HG03354 (cell line): ENCODE measurements at regions not wholly inside any gene's neighbourhood (a gene's known extent, or its start where the extent isn't known, plus 50 kb on each side); places are given as distances from the start of the nearest gene placed in this dataset.
"Not testable (repeated sequence)": the region's sequence is repeated elsewhere in the genome, so short reads cannot be mapped to it uniquely, and the experiment has no call there.

Experiments used
- ATAC-seq: cut with Tn5 transposase; IDR thresholded peaks from one replicate; pipeline ENCODE4 v1.9.1; 2021; ENCODE audit warnings: mild to moderate bottlenecking; ENCODE audit not compliant: unreplicated experiment, poor library complexity, severe bottlenecking

- ATAC-seq, result no peak
Observed at GRCh38 chr21:19986396-19986795, 1011.8 kb upstream of the NCAM2 start.

- ATAC-seq, result no peak
Observed at GRCh38 chr21:19987671-19988070, 1010.5 kb upstream of the NCAM2 start.

- no peak for ATAC-seq
Observed at GRCh38 chr21:19992540-19992939, 1005.7 kb upstream of the NCAM2 start.

GRCh38 chr21:19993268-19993667, 1004.9 kb upstream of the NCAM2 start:
- no peak for ATAC-seq

GRCh38 chr21:19995253-19995652, 1003.0 kb upstream of the NCAM2 start:
- ATAC-seq, result no peak

GRCh38 chr21:19998453-19998852, 999.8 kb upstream of the NCAM2 start:
- ATAC-seq, result no peak

- ATAC-seq, result peak; percentile 50
Observed at GRCh38 chr21:19999369-20000272, 998.6 kb upstream of the NCAM2 start.

GRCh38 chr21:20004367-20004766, 993.8 kb upstream of the NCAM2 start:
- ATAC-seq, result no peak

GRCh38 chr21:20010691-20011200, 987.5 kb upstream of the NCAM2 start:
- no peak for ATAC-seq

- ATAC-seq, result no peak
Observed at GRCh38 chr21:20013851-20014250, 984.4 kb upstream of the NCAM2 start.

GRCh38 chr21:20016435-20017005, 981.7 kb upstream of the NCAM2 start:
- ATAC-seq, result no peak

GRCh38 chr21:20020026-20020425, 978.2 kb upstream of the NCAM2 start:
- ATAC-seq, result no peak

GRCh38 chr21:20023193-20023592, 975.0 kb upstream of the NCAM2 start:
- ATAC-seq, result no peak

- ATAC-seq, result no peak
Observed at GRCh38 chr21:20024741-20025140, 973.5 kb upstream of the NCAM2 start.

GRCh38 chr21:20026543-20026942, 971.7 kb upstream of the NCAM2 start:
- ATAC-seq, result no peak

- ATAC-seq, result no peak
Observed at GRCh38 chr21:20030390-20030789, 967.8 kb upstream of the NCAM2 start.

GRCh38 chr21:20031807-20032206, 966.4 kb upstream of the NCAM2 start:
- no peak for ATAC-seq

GRCh38 chr21:20040768-20041167, 957.4 kb upstream of the NCAM2 start:
- ATAC-seq, result no peak

- no peak for ATAC-seq
Observed at GRCh38 chr21:20045197-20045596, 953.0 kb upstream of the NCAM2 start.

- not testable (repeated sequence) for ATAC-seq
Observed at GRCh38 chr21:20048130-20048837, 949.9 kb upstream of the NCAM2 start.
